NOMO-1 (cell line): ENCODE measurements at regions not wholly inside any gene's neighbourhood (a gene's known extent, or its start where the extent isn't known, plus 50 kb on each side); places are given as distances from the start of the nearest gene placed in this dataset.
"Not testable (repeated sequence)": the region's sequence is repeated elsewhere in the genome, so short reads cannot be mapped to it uniquely, and the experiment has no call there.

Experiments used
- DNase-seq, 2 experiments: peaks; one replicate each; lab custom pipeline; 2025; ENCODE audit not compliant: unreplicated experiment in 2 of 2; lab: John Stamatoyannopoulos, UW

DNA sequence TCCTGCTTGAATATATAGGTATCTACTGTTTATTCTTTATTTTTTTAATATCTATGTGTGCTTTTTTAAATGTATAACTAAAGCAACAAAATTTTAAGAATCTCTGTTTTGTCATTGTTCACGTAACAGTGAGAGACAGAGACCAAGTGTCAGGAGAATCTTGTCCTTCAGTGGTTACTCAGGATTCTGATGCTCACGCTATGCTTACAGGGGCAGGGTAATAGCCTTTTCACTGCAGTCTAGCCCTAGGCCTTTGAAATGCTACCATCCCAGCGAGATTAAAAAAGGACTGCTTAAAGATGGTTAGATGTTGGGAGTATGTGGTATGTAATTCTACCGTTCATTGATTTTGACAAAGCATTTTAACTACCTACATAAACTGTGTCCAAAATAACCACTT is 71.6 kb upstream of the EGFR start:
- no peak for DNase-seq

DNA sequence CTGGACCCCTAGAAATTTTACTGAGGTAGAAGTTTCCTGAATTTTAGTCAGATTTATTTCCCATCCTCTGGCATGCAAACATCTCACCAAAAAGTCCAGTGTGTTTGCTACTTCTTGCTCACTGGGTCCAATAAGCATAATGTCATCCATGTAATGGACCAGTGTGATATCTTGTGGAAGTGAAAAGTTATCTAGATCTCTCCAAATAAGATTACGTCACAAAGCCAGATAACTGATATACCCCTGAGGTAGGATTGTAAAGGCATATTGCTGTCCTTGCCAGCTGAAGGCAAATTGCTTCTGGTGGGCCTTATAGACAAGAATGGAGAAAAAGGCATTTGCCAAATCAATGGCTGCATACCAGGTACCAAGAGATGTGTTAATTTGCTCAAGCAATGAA is 69.3 kb upstream of the EGFR start:
- DNase-seq: not testable (repeated sequence)

DNA sequence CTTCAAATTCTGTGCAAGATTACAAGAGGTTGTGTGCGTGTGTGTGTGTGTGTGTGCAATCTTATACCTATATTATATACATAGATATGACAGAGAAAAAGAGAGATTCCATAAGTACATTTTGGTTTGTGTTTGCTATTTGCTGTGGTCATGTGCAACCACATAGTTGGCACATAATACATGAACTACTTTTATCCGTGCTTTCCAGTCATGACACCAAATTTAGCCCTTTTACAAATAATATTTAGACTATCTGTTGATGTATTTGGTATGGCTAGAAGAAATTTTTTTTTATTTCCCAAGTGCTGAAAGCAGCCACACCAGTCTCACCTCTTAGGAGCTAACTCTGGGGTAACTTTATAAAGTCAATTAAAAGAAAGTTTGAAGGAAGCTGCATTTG is 63.5 kb upstream of the EGFR start:
- DNase-seq: no peak

DNA sequence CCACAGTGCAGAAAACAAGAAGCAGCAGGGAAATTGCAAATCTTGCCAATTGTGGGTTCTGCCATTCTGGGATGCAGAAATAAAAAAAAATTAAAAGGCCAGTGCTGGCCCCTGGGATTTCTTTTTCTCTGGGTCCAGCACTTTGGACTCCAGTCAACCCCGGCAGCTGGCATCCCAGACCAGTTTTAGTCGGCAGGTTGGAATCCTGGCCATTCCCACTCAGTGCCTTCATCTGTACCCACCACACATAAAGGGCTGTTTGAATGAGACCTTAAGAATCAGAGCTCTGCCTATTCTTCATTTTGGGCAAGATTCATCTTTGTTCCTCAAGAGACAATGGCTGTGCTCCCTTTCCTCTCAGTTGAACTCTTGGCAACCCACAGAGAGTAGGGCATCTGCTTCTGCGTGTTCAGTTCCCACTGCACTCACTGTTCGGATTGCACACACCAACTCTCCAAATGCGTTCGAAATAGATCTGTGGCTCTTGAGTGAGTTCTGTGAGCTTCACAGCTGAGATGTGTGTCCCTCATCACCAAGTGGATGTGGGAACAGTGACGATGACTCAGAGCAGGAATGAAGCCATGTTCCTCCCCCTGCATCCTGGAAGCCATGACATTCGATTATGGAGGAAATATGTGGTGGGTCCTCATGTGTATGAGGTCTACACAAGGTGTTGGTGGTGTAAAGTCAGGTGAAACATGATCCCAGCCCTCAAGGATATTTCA is 63.0 kb upstream of the EGFR start:
- DNase-seq: no peak

DNA sequence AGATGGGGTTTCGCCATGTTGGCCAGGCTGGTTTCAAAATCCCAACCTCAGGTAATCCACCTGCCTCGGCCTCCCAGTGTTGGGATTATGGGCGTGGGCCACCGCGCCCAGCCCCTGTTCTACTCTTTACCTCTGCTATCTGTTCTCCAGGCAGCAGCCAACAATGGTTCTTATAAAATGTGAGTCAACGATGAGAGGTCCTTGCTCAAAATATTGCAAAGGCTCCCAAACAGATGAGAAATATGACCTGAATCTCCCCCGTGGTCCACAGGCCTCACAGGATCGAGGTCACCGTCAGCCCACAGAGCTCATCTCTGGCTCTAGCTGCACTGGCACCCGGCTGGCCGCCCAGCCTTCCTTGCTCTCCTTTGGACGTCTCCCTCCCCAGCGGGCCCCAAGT is 62.0 kb upstream of the EGFR start:
- DNase-seq: no peak

DNA sequence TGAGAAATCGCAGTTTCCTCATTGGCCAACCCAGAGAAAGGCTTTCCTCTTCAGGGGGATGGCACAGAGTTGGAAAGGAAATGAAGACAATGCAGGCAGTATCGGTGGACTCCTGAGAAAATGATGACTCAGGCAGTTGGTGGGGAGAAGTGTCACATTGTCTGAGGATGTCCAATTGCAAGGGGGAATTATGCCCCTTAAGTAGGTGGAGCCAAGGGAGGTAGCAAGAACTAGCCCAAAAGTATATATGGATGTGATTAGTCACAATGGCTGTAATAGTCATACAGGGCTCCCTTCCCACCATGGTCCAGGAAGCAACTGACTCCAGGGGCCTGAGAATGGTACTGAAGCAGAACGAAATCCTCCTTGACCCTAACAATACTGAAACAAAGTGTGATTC is 58.3 kb upstream of the EGFR start:
- no peak for DNase-seq

DNA sequence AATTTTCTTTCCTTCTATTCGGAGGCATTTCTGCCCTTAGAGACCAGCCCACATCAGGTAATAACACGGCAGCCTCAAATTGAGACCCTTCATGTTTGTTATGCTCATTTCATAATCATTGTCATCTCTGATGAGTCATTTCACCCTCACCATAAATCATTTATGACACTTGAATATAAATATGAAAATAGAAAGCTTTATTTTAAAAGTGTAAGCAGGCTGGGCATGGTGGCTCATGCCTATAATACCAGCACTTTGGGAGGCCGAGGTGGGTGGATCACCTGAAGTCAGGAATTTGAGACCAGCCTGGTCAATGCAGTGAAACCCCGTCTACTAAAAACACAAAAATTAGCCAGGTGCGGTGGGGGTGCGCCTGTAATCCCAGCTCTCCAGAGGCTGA is 57.4 kb upstream of the EGFR start:
- no peak for DNase-seq

DNA sequence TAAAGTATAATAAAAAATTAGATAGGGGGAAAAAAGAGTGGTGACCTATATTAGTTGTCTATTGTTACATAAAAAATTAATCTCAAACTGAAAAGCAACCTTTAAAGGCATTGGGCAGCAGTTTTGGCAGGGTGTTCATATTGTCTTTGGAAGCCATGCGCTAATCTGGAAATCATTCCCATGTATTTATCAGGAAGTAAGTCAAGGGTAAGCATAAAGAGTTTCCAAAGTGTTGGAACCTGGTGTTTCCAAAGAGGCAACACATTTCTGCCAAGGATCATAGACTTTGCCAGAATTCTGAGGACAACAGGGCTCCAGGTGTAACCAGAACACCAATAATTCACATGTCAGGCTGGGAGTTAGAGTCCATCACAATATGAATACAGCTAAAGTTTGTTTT is 55.7 kb upstream of the EGFR start:
- no peak for DNase-seq

DNA sequence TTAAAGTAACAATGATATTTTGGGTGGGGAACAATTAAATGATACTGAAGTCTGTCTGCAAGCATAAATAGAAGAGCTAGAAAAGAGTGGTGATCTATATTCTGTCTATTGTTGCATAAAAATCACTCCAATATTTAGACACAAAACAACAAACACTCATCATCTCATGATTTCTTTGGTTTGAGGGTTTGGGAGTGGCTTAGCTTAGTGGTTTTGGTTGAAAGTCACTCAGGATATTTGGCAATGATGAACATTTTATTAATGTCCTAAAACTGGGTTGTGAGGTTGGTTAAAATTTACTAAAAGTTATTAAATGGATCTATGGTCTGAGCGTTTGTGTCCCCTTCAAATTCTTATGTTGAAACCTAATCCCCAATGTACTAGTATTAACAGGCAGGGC is 54.7 kb upstream of the EGFR start:
- no peak for DNase-seq

DNA sequence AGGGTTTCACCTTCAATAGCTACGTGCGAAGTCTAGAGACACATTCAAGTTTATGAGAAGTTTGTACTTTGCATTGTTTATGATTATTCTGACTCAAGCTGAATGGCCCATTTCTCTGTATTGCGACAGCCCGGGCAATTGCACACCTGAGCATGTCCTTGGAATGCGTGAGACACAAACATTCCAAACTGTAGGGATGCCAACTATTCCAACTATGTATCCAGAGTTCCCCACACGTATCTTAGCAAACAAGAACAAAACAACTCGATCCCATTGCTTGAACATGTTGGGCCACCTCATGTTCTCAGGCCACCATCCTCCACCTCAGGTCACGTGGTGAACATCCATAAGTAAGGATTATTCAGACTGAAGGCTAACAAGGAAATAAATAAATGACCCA is 51.4 kb upstream of the EGFR start:
- no peak for DNase-seq

DNA sequence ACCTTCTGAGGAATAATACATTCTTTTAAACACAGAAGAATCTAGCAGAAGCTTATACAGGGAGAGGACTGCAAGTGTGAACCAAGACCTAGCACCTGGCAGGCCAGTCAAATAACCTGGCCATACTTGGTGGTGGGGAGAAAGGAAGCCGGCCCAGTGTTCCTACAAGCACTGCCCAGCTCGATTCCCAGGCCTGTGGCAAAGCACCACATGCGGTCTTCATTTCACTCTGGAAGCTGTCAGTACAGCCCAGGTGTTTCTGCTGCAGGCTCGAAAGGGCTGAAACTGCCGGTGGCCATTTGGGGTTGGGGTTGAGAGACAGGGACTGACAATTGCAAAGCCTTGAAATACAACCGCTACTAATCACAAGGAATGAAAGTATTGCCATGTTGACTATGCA is 50.8 kb upstream of the EGFR start:
- DNase-seq: no peak
